Daoy (cell line): ENCODE measurements at regions not wholly inside any gene's neighbourhood (a gene's known extent, or its start where the extent isn't known, plus 50 kb on each side); places are given as distances from the start of the nearest gene placed in this dataset.
A peak's percentile ranks its signal among the peaks of the same experiment; 100 is the strongest.
"Not testable (repeated sequence)": the region's sequence is repeated elsewhere in the genome, so short reads cannot be mapped to it uniquely, and the experiment has no call there.

Experiments
- DNase-seq: peaks from one replicate; pipeline ENCODE4 v3.0.0-alpha.2; 2015; ENCODE audit warnings: low read depth

DNA sequence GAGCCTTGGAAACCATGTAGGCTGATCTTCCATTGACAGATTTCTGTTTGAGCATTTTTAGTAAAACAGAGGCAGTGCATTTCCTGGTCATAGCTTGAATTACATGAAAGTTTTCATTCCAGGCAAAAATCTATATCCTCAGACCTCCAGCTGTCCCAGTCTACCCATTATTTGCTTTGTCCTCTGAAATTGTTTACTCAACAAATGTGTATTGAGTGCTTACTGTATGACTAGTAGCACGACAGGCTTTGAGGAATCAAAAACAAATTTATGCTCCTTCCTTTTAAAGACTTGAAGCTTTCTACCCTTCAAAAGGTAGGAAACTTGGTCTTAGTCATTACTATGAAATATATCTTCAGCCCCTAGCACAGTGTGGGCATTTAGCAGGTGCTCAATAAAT lies 307.9 kb upstream of the IGFBP7 start:
- DNase-seq, result no peak

DNA sequence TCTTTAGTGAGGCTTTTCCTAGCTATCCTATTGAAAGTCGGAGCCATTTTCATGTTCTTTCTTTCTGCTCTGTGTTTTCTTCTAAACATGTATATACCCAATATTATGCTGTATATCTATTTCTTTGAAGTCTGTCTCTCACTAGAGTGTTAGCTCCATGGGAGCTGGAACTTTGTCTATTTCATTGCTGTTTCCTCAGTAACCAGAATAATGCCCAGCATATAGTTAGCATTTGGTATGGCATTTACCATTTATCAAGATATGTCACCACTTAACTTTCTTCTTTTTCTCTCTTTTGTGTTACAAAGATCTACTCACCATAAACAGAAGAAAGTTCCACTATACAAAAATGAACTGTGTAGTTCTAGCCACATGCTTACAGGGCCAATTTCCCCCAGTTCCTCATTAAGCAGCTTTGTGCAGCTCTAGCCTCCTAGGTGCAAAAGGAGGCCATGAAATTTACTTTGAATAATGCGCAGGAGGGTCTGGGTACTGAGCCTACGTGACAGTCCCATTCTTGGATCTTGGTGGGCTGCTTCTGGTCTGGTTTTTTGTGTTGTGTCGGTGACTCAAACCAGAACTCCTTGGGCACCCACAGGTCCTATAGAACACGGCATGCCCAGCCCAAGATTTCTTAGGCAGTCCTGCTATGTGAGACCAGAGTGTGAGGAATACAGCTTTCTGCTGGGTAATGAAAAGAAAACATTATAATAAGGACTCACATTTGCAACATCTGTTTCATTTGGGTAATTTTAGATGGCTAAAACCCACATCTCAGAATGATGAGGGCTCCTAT lies 302.3 kb upstream of the IGFBP7 start:
- DNase-seq, result no peak

DNA sequence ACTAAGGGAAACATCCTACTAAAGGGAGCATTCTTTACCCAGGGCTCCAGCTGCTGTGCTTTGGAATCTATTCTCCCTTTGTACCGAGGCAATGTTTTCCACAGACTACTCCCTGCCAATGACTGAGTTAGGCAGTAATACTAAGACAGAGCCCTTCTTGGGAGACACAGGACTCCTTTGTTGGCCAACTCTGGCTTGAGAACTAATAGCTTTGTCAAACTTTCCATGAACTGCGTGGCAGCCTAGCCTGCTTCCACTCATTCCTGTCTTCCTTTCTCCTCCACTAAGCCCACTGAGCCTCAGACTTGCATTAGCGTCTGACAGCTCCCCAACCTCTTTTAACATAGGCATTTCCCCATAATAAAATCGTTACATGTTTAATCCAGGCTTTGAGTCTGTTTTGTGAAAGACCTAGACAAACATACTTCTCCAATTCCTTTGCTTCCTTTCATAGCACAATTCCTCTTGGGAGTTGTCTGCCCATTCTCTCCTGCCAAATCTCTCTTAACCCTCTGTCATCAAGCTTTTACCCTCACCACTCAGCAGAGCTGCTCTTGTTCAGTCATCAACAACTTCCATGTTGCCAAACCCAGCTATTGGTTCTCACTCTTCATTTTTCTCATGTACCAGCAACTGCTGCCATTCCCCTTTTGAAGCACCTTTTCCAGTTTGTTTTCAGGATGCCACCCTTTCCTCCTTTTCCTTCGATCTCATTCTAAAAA lies 300.3 kb upstream of the IGFBP7 start:
- DNase-seq, result no peak

DNA sequence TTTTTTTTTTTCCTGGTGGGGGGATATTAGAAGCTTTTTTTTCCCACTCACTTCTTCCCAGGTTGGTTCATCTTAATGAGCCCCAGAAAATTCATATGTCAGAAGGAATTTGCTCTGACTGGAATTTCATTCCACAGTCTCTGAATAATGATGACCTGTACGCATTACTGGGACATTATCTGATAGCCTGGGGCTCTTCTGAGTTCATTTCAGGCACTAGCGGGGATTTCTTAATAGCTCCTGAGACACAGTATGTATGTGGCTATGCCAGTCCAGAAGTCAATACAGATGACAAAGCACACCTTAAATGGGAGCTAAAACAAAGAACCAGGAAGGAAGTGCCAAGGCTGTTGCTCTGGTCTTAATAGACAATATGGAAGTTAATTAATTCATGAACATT lies 295.2 kb upstream of the IGFBP7 start:
- DNase-seq, result peak; percentile 32

DNA sequence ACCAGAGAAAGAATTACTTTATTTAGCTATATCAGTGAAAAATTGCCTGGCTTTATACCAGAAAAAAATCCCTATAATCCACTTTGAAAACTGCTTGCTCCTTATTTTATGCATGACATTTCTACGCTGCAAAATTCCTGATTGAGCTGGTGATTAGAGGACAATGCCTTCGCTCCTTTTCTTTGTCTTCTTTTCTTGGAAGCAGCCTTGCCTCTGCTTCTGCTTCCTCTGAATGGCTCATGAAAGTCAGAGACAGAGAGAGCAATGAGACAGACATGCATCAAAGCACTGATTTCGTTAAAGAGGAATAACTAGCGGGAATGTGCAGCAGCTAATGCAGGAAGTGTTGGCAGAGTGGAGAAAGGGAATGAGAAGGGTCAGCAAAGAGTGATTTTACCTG lies 294.3 kb upstream of the IGFBP7 start:
- DNase-seq, result no peak

DNA sequence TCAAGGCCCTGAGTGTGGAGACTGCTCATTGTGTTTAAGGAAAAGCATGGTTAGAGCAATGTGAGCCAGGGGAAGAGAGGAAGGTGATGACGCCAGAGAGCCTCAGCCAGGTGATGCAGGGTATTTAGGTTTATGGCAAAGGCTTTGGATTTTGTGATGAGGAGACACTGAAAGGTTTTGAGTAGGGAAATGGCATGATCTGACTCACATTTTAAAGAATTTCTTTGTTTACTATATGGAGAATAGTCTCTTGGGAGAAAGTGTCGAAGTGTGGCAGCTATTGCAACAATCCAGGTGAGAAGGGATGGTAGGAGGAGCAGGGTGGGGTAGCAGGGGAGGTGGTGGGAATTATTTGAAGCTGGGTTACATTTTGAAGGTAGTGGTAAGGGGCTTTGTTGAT lies 293.4 kb upstream of the IGFBP7 start:
- no peak for DNase-seq

DNA sequence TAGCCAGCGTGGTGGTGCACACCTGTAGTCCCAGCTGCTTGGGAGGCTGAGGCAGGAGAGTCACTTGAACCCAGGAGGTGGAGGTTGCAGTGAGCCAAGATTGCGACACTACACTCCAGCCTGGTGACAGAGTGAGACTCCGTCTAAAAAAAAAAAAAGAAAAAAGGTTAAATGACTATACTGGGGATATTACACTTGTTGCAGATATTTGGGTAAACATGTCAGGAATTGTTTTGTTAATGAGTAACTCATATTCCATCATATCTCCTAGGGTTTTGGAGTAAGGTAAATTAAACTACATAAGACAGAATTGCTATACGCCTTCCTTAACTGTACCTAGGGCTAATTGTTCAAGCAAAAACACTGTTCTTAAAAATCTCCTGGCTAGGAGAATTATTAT lies 291.4 kb upstream of the IGFBP7 start:
- DNase-seq, result no peak

DNA sequence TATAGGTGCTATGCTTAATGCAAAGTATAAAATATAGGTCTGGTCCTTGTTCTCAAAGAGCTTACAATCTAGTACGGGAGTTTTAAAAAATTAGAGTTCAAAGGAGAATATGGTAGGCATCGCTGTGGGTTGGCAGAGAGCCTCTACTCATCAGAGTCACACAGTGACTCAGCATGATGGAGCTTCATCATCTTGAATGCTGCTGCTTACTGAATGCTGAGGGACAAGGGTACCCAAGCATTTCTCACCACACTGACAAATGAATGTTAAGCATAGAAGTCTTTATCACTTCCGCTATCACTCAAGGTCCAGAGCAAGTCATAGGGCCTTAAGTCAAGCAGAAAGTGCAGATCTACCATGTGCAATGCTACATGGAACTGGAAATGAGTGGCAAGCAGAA lies 268.6 kb upstream of the IGFBP7 start:
- peak; percentile 2 for DNase-seq

DNA sequence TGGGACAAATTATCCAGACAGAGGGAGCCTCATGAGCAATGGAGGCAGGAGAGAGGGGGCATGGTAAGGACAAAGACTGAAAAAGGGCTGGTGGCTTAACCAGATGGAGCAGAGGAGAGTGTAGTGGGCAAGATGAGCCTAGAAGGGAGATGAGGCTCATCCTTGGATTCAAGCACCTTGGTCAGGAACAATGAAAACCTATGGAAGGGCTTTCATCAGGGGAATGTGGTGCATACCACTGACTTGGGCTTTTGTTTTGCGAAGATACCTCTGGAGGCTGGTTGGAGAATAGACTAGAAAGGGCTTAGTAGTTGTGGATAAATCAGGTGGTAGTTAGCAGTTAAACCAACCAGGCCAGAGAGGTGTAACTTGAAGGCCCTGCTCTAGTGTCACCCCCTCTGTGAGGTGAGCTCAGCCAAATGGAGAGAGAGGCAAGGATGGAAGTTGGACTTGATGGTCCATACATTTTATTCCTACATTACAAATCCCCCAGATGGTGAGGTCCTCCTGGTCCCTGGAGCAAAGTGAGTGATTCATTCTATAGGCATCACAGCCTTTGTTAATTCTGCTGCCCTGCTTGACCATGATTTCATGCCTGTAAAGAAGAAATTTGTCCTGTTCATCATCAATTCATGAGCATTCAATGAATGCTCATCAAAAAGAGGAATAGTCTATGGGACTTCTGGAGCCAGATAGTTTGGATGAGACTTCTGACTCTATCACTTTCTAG lies 264.8 kb upstream of the IGFBP7 start:
- DNase-seq, result no peak

DNA sequence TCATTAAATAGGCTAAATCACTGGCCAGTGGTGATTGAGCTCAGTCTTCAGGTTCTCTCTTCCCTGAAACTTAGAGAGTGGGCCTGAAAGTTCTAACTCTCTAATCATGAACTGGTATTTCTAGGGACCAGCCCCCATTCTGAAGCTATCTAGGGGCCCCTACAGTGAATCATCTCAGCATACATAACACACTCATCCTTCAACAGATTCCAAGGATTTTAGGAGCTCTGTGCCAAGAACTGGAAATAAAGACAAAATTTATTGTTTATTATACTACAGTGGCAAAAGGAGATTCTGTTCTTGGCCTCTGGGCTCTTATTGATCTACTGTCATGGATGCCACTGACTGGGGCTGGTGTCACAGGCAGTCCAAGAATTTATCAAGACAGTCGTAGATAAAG lies 263.8 kb upstream of the IGFBP7 start:
- DNase-seq, result no peak

DNA sequence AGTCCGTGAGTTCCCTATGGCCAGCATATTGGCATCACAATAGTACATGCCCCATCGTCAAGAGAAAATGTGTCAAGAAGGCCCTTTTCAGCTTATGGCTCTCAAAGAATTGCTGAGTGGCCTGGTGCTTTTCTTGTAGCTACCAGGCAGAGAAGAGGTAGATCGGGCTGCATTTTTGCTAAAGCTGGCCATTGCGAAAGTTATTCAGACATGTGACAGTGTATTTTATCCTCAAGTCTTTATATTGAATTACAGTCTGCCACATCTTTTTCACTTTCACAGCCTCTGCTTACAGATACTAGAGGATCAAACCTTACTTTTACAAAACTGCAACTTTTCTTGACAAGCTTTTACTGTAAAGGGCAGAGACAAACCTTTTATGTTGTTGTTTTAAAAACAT lies 261.5 kb upstream of the IGFBP7 start:
- DNase-seq, result no peak

DNA sequence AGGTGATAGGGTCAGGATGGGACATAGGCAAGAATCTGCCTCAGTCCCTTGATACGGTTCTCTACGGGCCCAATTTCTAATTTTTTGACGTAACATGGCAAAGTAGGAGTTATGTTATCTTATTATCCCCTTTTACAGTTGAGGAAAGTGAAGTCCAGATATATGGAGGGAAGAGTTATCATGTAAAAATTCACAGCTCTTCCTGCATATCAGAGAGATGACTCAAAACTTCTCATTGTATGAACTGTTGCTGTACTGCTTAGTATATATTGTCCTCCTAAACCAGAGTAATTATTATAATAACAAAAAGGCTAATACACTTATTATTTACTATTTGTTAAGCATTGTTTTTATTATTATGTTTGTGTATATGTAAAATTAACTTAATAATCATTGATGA lies 260.5 kb upstream of the IGFBP7 start:
- no peak for DNase-seq

DNA sequence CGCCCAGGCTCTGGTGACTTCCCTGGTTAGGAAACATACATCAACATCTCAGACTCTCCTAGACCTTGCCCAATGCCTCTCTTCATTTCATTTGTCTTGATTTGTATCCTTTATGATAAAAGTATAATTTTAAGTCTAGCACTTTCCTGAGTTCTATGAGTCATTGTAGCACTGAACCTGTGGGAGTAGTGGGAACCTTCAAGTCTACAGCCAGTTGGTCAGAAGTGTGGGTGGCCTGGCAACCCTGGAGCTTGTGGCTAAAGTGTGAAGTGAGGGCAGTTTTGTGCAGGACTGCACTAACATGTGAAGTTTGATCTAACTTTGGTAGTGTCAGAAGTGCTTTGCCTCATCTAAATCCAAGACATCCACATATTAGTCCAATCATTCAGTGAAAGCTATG lies 259.3 kb upstream of the IGFBP7 start:
- DNase-seq, result no peak

DNA sequence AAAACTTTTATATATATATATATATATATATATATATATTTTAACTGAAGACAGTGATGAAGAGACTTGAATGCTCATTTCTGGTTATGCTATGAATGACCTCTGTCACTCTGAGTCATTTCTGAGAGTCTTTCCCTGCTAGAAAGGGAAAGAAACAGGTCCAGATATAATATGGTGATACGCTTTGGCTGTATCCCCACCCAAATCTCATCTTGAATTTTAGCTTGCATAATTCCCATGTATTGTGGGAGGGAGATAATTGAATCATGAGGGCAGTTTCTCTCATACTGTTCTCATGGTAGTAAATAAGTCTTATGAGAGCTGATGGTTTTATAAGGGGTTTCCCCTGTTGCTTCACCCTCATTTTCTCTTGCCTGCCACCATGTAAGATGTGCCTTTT lies 254.1 kb upstream of the IGFBP7 start:
- DNase-seq, result no peak

DNA sequence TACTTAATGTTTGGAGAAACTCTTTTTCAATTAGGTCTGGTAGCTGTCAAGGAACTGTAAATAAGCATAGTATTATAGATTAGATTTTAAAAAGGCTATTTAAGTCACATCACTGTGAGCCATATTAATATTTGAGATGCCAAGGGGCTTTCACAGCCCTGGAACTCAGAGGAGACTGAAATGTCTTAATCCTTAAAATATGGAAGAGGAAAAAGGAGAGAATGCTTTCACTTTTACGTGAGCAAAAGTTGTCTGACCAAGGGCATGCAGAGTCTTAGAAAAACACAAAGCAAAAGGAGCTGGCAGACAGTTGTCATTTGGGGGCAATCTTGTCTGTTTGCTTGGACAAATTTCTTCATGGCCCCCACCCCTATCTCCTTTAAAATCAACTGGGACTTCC lies 253.2 kb upstream of the IGFBP7 start:
- DNase-seq, result no peak

DNA sequence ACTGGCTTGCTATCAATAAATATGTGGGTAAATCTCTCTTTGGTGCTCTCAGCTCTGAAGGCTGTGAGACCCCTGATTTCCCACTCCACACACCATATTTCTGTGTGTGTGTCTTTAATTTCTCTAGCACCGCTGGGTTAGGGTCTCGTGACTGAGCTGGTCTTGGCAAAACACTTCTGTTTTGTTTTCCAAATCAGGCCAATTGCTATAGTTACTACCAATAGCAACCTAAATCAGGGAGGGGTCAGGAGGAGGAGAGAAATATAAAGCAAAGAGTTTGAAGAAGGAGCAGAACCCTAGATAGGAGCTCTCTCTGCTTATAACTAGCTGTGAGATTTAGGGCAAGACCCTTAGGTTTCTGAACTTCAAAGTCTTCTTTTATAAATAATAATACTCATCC lies 250.5 kb upstream of the IGFBP7 start:
- DNase-seq, result no peak

DNA sequence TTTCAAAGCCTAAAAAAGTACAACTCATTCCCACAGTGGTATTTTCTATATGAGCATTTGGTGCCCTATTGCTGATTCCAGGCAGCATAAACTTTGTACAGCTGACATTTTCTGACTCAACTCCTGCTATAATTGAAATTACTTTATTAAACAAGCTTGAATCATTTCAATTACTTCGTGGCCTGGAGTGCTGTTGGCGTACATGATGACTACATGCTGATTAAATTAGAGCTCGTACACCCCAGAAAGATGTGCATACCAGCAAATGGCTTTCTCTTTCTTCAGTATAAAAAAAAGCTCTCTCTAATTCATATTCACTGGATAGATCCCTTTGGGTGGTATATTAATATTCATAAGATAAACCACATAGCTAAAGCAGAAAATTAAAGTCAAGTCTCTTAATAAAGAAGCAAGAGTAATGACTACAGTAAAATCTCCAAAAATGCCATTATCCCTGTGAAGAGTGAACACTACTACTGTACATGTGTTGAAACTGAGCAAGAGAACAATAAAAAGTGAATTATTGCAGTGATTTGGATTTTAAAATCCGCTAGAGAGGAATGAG lies 245.0 kb upstream of the IGFBP7 start:
- DNase-seq, result no peak

DNA sequence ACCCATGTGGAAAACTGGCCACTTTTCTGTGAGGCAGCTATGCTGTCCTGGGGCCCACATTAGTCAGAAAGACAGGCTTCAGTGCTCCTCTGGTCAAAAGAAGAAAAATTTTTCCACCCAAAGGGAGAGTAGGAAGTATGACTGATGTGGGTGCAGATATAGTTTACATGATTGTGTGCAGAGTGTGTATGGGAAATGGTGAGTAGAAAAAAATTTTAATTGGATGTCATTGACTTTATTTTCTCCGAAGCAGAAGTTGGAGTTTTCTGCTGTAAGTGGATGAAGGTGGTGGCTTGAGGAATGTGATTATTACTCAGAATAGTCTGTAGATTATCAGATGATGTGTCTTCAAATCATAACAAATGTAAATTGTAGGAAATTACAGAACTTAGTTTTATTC lies 241.5 kb upstream of the IGFBP7 start:
- DNase-seq, result no peak

DNA sequence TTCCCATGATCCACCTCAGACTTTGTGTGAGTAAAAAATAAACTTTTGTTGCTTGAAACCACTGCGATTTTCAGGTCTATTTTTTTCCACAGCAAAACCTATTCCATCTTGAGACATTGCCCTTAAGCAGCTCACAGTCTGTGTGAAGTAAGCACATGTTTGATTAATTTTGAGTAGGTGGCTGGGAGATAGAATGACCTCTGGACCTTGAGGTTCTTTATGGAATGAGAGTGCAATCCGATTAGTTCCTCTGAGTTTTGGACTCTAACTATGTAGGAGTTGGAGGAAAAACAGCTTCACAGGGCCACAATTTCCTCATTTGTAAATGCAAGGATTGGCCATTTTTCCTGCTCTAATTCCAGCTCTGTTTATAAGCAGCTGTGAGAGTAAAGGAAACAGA lies 234.1 kb upstream of the IGFBP7 start:
- no peak for DNase-seq

DNA sequence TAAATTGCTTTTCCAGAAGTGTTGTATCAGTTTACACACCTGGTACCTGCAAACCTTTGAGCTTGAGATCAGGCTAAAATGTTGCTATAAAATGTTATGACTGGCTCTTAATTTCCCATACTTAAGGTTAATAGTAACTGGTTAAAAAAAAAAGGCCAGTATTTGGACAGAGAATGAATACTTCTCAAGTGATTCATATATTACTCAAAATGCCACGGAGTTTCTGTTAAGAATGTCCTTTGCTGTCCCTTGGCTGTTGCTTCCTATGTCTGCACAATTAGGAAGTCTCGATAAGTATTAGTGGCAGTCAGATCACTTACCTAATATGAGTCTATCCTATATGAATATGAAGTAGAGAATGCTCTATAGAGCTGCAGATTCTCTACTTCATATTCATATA lies 232.2 kb upstream of the IGFBP7 start:
- no peak for DNase-seq

DNA sequence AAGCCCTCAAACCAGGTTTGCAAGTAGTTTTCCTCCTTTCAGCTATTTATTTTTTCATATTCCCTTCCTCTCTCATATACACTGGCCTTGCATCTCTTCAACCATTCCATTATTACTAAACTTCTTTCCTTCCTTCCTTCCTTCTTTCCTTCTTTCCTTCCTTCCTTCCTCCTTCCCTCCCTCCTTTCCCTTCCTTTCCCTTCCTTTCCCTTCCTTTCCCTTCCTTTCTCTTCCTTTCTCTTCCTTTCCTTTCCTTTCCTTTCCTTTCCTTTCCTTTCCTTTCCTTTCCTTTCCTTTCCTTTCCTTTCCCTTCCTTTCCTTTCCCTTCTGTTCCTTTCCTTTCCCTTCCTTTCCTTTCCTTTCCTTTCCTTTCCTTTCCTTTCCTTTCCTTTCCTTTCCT lies 228.7 kb upstream of the IGFBP7 start:
- not testable (repeated sequence) for DNase-seq

DNA sequence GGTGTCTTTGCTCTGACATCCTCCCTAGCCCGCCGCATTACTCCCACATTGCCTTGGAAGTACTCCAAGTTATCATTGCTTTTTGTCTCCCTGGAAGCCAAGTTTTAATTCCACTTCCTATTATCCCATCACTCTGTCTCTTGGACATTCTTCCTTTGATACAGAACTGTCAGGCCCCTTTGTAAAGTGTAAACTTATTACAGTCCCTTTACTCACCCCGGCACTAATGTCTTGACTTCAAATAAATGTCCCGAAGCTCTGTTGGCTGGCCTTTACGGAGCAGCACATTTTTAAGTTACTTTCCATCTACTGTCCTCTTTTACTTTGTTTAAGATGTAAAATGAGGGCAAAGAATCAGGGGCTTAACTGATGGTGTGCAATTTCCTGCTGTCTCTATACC lies 223.5 kb upstream of the IGFBP7 start:
- DNase-seq, result no peak

DNA sequence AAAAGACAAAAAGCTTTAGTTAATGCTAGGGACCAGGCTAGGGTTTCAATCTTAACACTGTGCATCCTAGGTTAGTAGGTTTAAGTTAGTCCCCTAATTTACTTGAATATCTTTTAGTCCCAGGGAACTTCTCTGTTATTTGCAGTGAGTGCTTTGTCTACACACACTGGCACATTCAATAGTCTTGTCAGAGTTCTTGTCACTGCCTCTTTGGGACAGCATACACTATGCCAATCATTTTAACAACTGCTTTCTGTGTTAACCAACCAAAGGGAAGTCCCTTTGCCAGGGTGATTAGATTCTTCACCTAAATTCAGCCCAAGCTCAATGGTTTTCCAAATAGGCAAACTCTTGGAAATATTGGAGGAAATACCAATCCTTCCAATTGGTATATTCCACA lies 221.8 kb upstream of the IGFBP7 start:
- no peak for DNase-seq
